B cell (primary cell): ENCODE measurements at regions not wholly inside any gene's neighbourhood (a gene's known extent, or its start where the extent isn't known, plus 50 kb on each side); places are given as distances from the start of the nearest gene placed in this dataset.

ENCODE experiments used
- ATAC-seq: fragments of 200-7000 bp; cut with Tn5 transposase; one replicate; pipeline ENCODE4 v1.10.0; 2021; ENCODE audit warnings: low read depth, mild to moderate bottlenecking, moderate number of reproducible peaks, moderate library complexity
- CTCF ChIA-PET: fragments of 350-600 bp; sonication (Branson Sonifier 250); formaldehyde crosslinking; loops from one replicate; lab custom pipeline; 2021; ENCODE audit warnings: antibody characterized with exemption, inconsistent platforms; lab: Charles Lee
- POLR2A ChIA-PET: fragments of 350-600 bp; sonication (Branson Sonifier 250); formaldehyde crosslinking; loops from one replicate; lab custom pipeline; 2021; ENCODE audit warnings: antibody characterized with exemption; lab: Charles Lee
- DNase-seq: peaks from one replicate; pipeline ENCODE4 v3.0.0; 2013
- H2AFZ ChIP-seq: 2 replicates; pipeline ENCODE4 v1.6.1; 2012; ENCODE audit warnings: mild to moderate bottlenecking, low read depth, low read length; ENCODE audit not compliant: insufficient read depth, poor library complexity, severe bottlenecking
- H3K27ac ChIP-seq, 2 donors: 1 replicate in 1 of 2; 2 replicates in 1 of 2; pipeline ENCODE4 v1.5.1; 2012 to 2013; ENCODE audit warnings: low read length in 2 of 2, mild to moderate bottlenecking in 2 of 2, moderate library complexity in 1 of 2
- H3K27me3 ChIP-seq, 4 experiments: fragments of 200-600 bp in 1 of 4; sonication (generic) in 1 of 4; replicated peaks in 1 of 4; 1 replicate in 2 of 4; 2 replicates in 2 of 4; pipeline versions ENCODE4 v1.6.1 to v1.7.0; 2013 to 2016; ENCODE audit warnings: low read length in 3 of 4, mild to moderate bottlenecking in 2 of 4, mixed read lengths in 1 of 4, moderate library complexity in 1 of 4; ENCODE audit not compliant: insufficient read depth in 4 of 4, control insufficient read depth in 3 of 4; ENCODE audit errors: control extremely low read depth in 1 of 4
- H3K36me3 ChIP-seq, 2 experiments: replicated peaks in 1 of 2; 1 replicate in 1 of 2; 2 replicates in 1 of 2; pipeline versions ENCODE4 v1.6.1 to v1.7.1; 2013; ENCODE audit warnings: low read length in 1 of 2; ENCODE audit not compliant: insufficient read depth in 2 of 2, control insufficient read depth in 1 of 2; ENCODE audit errors: control extremely low read depth in 1 of 2, extremely low read depth in 1 of 2
- H3K4me1 ChIP-seq, 2 donors: fragments of 200-600 bp in 1 of 2; sonication (generic) in 1 of 2; 1 replicate in 1 of 2; 2 replicates in 1 of 2; pipeline versions ENCODE4 v1.5.1 to v1.6.1; 2013 to 2017; ENCODE audit warnings: low read length in 2 of 2; ENCODE audit not compliant: control insufficient read depth in 2 of 2, insufficient read depth in 2 of 2
- H3K4me2 ChIP-seq: replicated peaks from 2 replicates; pipeline ENCODE3; 2012; ENCODE audit warnings: mild to moderate bottlenecking, low read depth, low read length; ENCODE audit not compliant: poor library complexity, severe bottlenecking
- H3K4me3 ChIP-seq, 5 experiments: fragments of 200-600 bp in 1 of 5; sonication (generic) in 1 of 5; 1 replicate in 3 of 5; 2 replicates in 2 of 5; pipeline versions ENCODE4 v1.5.1 to v1.7.0; 2011 to 2016; ENCODE audit warnings: low read length in 4 of 5, mild to moderate bottlenecking in 4 of 5, low read depth in 2 of 5, control low read depth in 1 of 5, moderate library complexity in 1 of 5; ENCODE audit not compliant: insufficient read depth in 1 of 5; ENCODE audit errors: control extremely low read depth in 1 of 5, extremely low read depth in 1 of 5
- H3K79me2 ChIP-seq: fragments of 200-600 bp; sonication (generic); one replicate; pipeline ENCODE4 v1.6.0; 2016; ENCODE audit warnings: low read length; ENCODE audit not compliant: control insufficient read depth, insufficient read depth
- H3K9ac ChIP-seq: fragments of 200-600 bp; sonication (generic); 2 replicates; pipeline ENCODE4 v1.6.1; 2017; ENCODE audit warnings: mild to moderate bottlenecking, low read length, moderate library complexity
- H3K9me3 ChIP-seq, 3 donors: one replicate each; pipeline versions ENCODE4 v1.6.1 to v1.7.1; 2013; ENCODE audit warnings: low read length in 2 of 3; ENCODE audit not compliant: control insufficient read depth in 2 of 3, insufficient read depth in 1 of 3; ENCODE audit errors: control extremely low read depth in 1 of 3
- H4K20me1 ChIP-seq: 2 replicates; pipeline ENCODE4 v1.6.0; 2012; ENCODE audit warnings: mild to moderate bottlenecking, low read length; ENCODE audit not compliant: insufficient read depth, control insufficient read depth, poor library complexity, severe bottlenecking
- H3K27ac Mint-ChIP-seq: one replicate; pipeline ENCODE4 v1.8.0; 2021; ENCODE audit warnings: mixed read lengths
- H3K27me3 Mint-ChIP-seq: one replicate; pipeline ENCODE4 v1.8.0; 2021; ENCODE audit warnings: mixed read lengths
- H3K4me1 Mint-ChIP-seq: one replicate; pipeline ENCODE4 v1.8.0; 2021; ENCODE audit warnings: mixed read lengths
- H3K4me3 Mint-ChIP-seq: one replicate; pipeline ENCODE4 v1.8.0; 2021; ENCODE audit warnings: mixed read lengths
- H3K9me3 Mint-ChIP-seq: one replicate; pipeline ENCODE4 v1.8.0; 2022; ENCODE audit warnings: mixed read lengths; ENCODE audit not compliant: insufficient read depth
- CTCF ChIP-seq: fragments of 200-600 bp; IDR thresholded peaks from one replicate; pipeline ENCODE4 v1.8.0; 2022; ENCODE audit warnings: antibody characterized with exemption, mild to moderate bottlenecking
- EZH2 ChIP-seq: IDR thresholded peaks from 2 replicates; pipeline ENCODE4 v1.6.1; 2012; ENCODE audit warnings: borderline replicate concordance, low read depth, mild to moderate bottlenecking, moderate library complexity, low read length; ENCODE audit not compliant: insufficient read depth, poor library complexity, severe bottlenecking
- WGBS: methylation state at CpG from one replicate; pipeline ENCODE4 v1.1.5; 2013; ENCODE audit warnings: missing lambda C conversion rate; ENCODE audit not compliant: insufficient coverage; 5-methylcytosine and 5-hydroxymethylcytosine counted together
- intact Hi-C: fragments of 100-400 bp; cut with micrococcal nuclease; formaldehyde crosslinking; loops from one replicate; pipeline ENCODE4 v1.10.0; 2022

DNA sequence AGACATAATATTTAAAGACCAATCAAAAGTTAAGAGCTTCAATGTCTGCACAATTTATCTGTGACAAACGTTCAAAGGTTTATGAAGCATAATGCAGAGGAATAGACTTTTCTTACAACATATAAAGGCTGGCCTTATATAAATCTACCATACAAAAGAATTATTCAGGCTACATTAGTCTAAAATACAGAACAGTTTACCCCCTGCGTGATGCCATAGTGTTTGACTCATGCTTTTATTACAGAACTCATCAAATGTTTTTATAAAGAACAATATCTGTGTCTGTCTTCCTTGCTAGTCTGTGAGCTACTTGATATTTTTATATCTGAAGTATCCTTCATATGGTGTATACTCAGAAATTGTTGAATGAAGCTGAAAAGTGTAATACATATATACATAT lies 1084.5 kb upstream of the FLRT2 start:
- peaks cover 2% of the 10 kb centered on the region for H3K9me3 Mint-ChIP-seq
- no peak for DNase-seq
- H2AFZ ChIP-seq = no peak overlapping the region
- H3K27me3 ChIP-seq = no peaks in the 10 kb centered on the region
- no peak for TF ChIP-seq EZH2
- TF ChIP-seq CTCF = no peak
- H3K27me3 Mint-ChIP-seq = no peaks in the 10 kb centered on the region
- H3K79me2 ChIP-seq = no peaks in the 10 kb centered on the region
- no peaks in the 10 kb centered on the region for H3K36me3 ChIP-seq
- H3K9me3 ChIP-seq = peaks cover 0 to 5% (median 2%) of the 10 kb centered on the region in 3 donors
- no peak overlapping the region for H3K27ac Mint-ChIP-seq
- no peaks in the 10 kb centered on the region for H3K4me1 Mint-ChIP-seq
- POLR2A ChIA-PET = no interaction called here
- H4K20me1 ChIP-seq = no peaks in the 10 kb centered on the region
- CTCF ChIA-PET = no interaction called here
- H3K4me3 Mint-ChIP-seq = no peak overlapping the region
- no peak overlapping the region for H3K4me3 ChIP-seq
- WGBS = 100% methylated on average over 1 of the region's 2 CpGs
- no peak overlapping the region for H3K9ac ChIP-seq
- no peak overlapping the region for H3K4me2 ChIP-seq
- intact Hi-C loops = no loop called here
- H3K4me1 ChIP-seq = no peaks in the 10 kb centered on the region
- ATAC-seq = no peak
- no peak overlapping the region for H3K27ac ChIP-seq

DNA sequence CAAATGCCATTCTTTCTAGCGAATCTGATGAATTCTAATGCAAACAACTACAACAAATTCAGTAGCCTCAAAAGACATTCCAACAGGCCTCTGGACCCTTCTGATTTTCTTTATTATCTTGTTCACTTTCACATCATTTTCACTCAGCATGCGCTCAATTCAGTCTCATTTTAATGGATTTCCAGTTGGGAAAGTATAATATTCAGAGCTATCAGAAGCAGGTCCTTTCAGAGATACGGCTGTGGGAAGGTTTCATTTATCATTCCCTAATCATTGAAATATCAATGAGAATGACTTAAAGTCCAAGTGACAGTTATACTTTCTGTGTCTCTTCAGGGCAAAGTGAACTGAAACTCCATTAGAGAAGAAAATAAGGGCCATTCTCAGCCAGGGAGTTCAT lies 1083.7 kb upstream of the FLRT2 start:
- Mint-ChIP-seq H3K9me3 (peaks cover 2% of the 10 kb centered on the region), H3K27me3 (no peaks in the 10 kb centered on the region), H3K4me3 (no peak overlapping the region), H3K4me1 (no peaks in the 10 kb centered on the region), H3K27ac (no peak overlapping the region)
- H3K79me2 ChIP-seq = no peaks in the 10 kb centered on the region
- H3K4me1 ChIP-seq = no peaks in the 10 kb centered on the region
- 100% methylated on average over 1 of the region's 3 CpGs for WGBS
- TF ChIP-seq CTCF (no peak), EZH2 (no peak)
- H3K9me3 ChIP-seq = peaks cover 0 to 6% (median 2%) of the 10 kb centered on the region in 3 donors
- H3K9ac ChIP-seq = no peak overlapping the region
- no peak overlapping the region for H3K27ac ChIP-seq
- H3K4me3 ChIP-seq = no peak overlapping the region
- no peaks in the 10 kb centered on the region for H3K36me3 ChIP-seq
- no peak overlapping the region for H3K4me2 ChIP-seq
- H2AFZ ChIP-seq = no peak overlapping the region
- no peak for DNase-seq
- H4K20me1 ChIP-seq = no peaks in the 10 kb centered on the region
- ATAC-seq = no peak
- ChIA-PET CTCF (no interaction called here), POLR2A (no interaction called here)
- no peaks in the 10 kb centered on the region for H3K27me3 ChIP-seq
- intact Hi-C loops = no loop called here
